Activated CD4-positive, alpha-beta T cell treated with anti-CD3 and anti-CD28 coated beads, Interleukin-2, amount 50 U/mL, for 16 hours (primary cell): ENCODE measurements at regions not wholly inside any gene's neighbourhood (a gene's known extent, or its start where the extent isn't known, plus 50 kb on each side); places are given as distances from the start of the nearest gene placed in this dataset.
"Not testable (repeated sequence)": the region's sequence is repeated elsewhere in the genome, so short reads cannot be mapped to it uniquely, and the experiment has no call there.

Experiments
- DNase-seq: peaks from one replicate; pipeline ENCODE4 v3.0.0-alpha.2; 2020

DNA sequence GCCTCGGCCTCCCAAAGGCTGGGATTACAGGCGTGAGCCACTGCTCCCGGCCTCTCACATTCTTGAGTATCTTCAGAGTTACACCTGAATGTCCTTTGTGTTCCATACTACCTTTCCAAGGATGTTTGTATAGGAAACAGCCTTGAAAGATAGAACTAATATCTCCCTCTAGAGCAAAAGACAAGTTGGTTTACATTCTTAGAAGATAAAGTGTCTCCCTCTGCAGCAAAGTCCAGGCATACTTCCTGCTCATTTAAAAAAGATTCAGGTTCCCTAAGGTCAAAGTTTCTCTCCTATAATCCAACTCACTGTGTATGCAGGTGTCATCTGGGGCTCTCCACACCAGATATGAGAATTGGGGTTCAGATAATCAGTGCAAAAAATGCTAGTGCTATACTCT, 224.4 kb downstream of the TPBG start:
- DNase-seq: no peak

DNA sequence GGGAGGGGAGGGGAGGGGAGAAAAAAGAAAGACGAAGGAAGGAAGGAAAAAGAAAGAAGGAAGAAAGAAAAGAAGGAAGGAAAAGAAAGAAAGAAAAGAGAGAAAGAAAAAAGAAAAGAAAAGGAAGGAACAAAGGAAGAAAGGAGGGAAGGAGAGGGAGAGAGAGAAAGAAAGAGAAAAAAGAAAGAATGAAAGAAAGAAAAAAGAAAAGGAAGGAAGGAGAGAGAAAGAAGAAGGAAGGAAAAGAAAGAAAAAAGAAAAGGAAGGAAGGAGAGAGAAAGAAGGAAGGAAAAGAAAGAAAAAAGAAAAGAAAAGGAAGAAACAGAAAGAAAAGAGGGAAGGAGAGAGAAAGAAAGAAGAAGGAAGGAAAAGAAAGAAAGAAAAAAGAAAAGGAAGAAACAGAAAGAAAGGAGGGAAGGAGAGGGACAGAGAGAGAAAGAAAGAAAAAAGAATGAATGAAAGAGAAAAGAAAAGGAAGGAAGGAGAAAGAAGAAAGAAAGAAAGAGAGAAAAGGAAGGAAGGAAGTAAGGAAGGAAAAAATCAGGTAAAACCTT, 225.3 kb downstream of the TPBG start:
- no peak for DNase-seq

DNA sequence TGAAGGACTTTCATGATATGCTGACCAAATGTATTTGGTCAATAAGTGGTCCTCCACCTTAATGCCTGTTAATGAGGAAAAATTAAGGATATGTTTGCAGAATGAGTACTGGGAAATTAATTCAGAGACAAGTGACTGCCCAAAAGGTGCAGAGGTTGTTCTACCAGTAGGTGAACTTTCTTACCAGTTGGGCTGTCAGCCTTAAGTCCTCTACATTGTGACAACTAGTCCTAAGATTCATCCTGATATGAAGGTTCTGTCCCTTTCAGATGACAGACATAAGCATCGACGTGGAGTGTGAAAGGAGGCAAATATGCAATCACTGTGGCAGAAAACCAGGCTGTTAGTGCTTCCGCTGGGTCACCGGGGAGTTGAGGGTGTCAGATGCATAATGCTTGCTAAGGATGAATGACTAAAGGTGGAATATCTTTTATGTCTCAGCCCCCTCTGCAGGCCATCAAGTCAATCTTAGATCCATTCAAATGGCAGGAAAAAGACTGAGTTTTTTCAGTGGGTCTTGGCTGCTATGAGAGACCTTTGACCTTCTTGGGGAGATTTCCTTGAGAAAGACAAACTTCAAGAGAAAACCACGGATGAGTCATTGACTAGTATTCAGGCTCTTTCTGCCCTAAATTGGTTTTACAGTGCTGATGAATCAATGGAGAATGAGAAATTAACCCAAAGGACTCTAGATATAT, 226.0 kb downstream of the TPBG start:
- DNase-seq: peak; percentile 7

DNA sequence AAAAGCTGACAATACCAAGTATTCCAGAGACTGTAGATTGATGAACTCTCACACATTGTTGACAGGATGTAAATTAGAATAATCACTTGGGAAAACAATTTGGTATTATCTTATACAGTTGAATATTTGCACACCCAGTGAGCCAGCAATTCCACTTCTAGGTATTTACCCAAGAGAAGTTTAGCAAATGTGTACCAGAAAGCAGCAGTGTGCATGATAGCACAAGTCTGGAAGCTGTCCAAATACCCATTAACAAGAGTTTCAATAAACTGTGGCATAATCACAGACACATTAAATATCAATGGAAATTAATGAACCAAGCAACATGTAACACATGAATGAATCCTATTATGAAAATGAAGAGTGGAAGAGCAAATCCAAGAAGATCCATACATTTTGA, 233.6 kb downstream of the TPBG start:
- no peak for DNase-seq

DNA sequence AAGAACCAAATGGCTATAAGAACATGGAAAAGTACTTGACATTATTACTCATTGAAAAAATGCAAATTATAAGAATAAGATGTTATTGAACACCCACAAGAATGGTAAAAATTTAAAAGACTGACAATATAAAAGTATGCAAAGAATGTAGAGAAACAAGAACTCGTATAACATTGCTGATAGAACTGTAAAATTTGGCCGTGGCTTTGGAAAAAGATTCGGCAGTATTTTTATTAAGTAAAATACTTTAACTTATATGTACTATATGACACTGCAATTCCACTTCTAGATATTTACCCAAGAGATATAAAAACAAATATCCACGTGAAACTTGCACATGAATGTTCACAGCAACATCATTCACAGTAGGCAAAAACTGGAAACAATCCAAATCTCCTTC, 239.2 kb downstream of the TPBG start:
- DNase-seq: no peak

DNA sequence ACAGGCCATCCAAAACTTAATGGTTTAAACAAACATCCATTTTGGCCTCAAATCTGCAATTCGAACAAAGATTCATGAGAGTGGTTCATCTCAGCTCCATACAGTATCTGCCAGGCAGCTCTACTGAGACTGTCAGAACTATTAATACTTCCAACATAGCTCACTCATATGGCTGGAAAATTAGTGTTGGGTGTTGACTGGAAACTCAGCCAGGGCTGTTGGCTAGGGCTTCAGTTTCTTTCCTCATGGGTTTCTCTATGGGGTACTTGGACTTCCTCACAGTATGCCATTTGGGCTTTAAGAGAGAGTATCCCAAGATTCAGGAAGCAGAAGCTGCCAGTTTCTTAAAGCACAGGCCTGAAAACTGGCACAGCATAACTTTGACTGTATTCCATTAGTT, 240.3 kb downstream of the TPBG start:
- no peak for DNase-seq

DNA sequence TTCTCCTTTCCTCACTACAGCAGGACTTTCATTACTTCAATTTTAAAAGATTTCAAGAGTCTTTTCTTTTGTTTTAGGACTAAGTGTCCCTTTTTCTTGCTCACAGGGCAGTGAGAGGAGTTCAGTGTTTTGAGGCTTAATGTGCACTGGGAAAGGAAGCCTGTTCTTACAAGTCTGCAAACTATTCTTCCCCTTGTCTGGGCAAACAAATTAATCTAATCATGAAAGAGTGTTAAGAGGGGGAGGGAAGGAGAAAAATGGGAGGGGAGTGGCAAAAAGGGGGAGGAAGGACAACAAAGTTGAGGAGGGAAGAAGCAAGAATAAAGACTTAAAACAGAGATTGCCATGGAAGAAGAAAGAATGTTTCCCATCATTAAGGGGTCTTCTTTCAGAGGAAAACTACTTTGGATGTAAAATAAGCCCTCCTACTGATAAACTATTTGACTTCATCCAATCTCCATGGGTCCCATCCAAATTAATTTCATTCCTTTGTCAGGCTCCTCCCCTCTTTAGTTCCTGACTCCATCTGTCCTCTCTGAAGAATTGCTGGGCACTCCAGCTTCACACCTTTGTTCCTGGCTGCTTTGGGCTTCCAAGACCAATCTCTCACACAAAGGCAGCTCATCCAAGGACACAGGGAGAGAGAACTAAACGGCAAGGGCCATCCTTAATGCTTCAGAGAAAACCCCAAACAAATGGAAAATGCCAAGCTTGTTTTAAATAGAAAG, 244.5 kb downstream of the TPBG start:
- no peak for DNase-seq

DNA sequence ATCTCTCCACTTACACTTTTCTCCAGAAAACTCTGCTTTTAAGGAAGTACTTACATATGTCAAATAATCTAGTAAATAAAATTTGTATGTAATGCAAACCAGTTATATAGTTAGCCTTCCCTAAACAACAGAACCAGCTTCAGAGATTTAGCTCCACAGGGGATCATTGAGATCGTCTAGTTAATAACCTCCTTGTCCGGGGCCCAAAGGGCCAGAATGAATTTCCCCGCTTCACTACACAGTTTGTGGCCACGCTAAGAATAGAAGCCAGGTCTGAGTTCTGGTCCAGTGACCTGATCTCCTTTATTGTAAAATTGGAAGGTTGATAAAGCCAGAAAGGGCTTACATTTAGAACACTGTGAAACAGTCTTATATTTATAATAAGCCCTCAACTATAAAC, 245.2 kb downstream of the TPBG start:
- DNase-seq: no peak

DNA sequence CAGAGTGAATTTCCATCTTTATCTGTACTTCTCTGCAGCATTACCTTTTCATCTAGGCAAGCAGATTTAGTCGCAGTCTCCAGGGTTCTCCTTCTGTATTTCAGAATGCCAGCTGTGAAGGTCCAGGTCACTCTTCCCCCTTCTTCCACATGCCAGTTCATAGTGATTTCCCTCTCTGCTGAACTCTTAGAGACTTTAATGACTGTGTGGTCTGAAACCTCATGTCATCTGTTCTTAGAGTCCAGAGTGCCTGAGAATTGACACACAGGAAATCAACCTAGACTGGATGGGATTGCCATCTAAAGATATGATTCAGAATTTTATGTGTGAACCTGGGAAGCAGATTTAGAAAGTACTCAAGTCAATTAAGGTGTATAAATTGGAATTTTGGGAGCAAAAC, 248.1 kb downstream of the TPBG start:
- DNase-seq: no peak

DNA sequence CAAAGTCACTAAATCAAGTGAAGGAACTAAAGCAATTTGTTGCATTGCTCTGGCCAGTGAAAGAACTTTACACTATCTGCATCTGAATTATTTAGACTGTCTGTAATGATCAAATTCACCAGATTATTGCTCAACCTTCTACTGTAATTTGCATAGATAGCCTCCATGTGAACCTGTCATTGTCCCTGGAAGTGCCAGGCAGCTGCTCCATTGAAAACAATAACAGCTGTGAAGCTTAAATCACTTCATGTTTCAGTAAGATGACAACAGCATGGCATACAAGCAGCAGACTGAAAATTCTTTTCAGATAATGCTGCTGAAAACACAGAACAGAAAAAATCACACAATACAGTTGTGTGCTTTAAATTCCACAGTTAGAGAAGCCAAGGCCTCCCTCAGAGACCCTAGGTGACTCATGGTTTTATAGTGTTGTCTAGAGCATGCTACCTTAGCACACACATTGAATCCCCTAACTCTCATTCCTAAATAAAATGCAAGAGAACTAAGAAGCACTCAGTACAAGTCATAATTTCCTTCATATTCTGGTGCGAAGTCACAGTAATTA, 248.9 kb downstream of the TPBG start:
- DNase-seq: no peak

DNA sequence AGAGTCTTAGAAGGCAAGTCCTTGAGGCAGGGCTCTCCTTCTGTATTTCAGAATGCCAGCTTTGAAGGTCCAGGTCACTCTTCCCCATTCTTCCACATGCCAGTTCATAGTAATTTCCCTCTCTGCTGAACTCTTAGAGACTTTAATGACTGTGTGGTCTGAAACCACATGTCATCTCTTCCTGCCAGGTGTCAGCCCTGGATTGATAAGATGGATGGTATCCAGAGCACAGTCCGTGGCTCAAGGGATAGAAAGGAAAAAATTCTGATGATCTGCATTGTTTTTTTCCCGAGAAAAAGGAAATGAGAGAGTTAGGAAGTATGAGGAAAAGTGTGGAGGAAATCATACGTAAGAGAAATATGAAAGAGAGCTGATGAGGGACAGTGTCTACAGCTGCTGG, 250.9 kb downstream of the TPBG start:
- DNase-seq: no peak

DNA sequence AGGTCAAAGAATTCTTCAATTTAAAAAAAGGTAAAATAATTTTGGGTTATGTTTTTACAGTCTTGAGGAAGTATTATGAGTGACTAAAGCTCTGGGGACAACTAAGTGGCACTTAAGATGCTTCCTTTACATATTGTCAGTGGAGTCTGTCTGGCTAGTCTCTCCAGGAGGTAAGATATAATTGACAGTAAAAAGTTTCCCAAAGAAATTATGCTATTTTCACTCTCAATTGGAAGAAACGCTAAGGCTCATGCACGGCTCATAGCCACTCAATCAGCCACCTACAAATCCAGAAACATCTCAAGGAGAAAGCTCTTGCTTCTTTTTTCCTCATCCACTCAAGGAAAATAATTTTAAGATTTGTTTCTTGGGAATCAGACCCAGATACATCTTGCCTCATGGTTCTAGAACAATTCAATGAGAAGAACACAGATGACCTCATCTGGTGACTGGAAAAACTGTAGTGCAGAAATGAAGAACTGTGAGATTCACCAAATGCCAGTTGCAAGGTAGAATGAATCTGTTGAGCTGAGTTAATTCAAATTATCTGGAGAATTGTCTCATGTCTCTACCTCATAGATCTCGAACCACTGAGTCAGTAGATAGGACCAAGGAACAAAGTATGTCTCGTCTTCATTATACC, 252.9 kb downstream of the TPBG start:
- DNase-seq: no peak

DNA sequence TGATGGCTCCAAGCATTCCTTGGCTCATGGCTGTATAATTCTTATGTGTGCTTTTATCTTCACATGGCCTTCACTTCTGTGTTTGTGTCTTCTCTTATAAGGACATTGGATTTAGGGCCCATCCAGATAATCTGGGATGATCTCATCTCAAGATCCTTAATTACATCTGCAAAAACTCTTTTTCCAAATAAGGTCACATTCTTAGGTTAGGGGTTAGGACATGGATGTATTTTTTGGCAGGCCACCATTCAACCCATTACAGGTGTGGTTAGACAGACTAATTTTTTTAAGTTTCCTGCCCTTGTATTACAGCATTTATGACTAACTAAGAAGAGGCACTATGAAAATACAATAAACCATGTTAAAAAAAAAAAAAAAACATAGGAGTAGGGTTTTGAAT, 254.0 kb downstream of the TPBG start:
- DNase-seq: no peak

DNA sequence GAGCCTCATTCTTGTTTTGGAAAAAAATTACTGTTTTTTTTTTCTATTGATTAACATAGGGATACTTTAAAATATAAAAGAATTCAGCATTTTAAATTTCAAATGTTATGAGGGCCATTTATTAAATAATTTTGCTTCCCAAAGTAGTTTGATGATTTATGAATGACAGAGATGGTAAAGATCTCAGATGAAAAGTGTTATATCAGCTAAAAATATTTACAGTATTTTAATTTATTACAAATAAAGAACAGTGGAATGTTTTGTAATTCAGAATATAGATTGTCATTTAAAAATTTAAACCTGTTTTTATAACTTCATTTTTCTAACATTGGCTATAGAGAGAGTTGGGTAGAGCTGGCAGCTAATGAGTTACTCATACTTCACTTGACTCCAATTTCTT, 256.0 kb downstream of the TPBG start:
- DNase-seq: no peak

DNA sequence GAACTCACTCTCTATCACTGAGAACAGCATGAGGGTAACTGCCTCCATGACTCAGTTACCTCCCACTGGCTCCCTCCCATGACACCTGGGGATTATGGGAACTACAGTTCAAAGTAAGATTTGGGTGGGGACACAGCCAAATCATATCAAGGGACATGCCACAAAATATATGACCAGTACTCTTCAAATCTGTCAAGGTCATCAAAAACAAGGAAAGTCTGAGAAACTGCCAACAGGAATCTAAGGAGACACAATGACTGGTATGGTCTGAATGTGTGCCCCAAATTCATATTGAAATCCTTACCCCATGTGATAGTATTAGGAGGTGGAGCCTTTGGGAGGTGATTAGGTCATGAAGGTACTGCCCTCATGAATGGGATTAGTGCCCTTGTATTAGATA, 258.8 kb downstream of the TPBG start:
- DNase-seq: no peak

DNA sequence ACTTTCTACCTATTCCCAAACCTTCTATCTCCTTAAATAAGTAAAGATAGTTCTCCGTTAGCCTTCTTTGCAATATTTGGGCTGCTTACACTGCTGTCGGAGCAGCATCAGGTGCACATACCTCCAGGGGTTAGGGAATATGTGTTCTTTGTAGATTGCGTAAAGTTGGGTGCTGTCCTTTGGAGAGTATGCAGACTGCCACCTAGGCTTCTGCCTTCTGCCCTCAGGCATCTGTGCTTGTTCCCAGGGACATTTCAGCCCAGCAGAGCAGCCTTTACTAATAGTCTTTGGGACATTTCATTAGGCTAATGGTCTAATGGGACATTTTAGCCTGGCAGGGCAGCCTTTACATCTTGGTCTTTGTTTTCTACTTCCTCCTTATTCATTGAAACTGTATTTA, 260.6 kb downstream of the TPBG start:
- DNase-seq: no peak

DNA sequence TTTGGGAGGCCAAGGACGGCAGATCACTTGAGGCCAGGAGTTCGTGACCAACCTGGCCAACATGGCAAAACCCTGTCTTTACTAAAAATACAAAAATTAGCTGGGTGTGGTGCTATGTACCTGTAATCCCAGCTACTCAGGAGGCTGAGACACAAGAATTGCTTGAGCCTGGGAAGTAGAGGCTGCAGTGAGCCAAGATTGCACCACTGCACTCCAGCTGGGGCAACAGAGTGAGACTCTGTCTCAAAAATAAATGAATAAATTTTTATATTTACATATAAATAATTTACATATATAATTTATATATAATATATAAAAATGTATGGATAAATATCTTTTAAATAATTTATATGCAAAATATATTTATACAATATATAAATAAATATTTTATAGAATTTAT, 263.3 kb downstream of the TPBG start:
- not testable (repeated sequence) for DNase-seq

DNA sequence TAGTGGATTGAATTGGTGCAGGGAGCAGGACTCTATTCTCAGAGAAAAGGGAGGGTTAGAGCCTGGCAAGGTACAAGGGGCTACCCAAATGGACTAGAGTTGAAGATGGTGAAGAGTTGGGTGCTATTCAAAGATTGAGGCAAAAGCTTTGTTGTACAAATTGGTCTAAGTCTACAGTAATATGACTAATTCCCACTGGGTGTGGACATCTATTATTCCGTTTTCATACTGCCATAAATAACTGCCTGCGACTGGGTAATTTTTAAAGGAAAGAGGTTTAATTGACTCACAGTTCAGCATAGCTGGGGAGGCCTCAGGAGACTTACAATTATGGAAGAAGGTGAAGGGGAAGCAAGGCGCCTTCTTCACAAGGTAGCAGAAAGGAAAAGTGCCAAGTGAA, 266.3 kb downstream of the TPBG start:
- DNase-seq: no peak

DNA sequence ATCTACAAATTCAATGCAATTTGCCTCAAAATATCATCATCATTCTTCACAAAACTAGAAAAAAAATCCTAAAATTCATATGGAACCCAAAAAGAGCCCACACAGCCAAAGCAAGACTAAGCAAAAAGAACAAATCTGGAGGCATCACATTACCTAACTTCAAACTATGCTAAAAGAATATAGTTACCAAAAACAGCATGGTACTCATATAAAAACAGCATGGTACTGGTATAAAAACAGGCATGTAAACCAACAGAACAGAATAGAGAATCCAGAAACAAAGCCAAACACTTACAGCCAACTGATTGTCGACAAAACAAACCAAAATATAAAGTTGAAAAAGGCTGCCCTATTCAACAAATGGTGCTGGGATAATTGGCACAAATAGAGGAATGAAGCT, 278.1 kb downstream of the TPBG start:
- no peak for DNase-seq

DNA sequence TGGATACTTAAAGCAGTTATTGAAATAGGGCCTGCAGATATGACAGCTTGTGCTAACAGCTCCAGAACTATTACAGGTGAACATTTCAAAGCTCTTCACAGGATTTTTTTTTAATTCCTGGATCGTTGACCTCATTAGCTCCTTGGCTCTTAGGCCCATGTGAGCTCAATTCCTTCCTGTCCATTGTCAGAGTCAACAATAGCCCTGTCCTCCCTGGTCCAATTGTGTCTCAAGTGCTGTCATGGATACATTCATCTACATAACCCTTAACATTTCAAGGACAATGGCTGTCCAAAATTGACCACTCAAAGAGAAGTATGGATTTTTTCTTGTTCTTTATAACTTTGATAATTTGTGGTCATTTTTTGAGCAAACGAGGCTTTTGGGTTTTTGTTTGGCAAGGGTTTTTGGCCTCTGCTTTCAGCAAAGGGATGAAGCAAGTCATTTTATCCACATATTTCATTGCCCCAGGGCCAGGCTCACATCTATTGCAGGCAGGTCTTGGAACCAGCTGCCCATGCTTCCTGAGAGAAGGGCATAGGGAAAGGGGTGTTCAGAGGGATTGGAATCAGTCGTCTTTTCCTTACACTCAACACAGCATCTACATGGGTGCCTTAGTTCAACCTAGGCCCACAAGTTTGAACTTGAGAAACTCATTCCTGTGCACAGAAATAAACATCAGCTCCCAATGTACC, 282.1 kb downstream of the TPBG start:
- no peak for DNase-seq

DNA sequence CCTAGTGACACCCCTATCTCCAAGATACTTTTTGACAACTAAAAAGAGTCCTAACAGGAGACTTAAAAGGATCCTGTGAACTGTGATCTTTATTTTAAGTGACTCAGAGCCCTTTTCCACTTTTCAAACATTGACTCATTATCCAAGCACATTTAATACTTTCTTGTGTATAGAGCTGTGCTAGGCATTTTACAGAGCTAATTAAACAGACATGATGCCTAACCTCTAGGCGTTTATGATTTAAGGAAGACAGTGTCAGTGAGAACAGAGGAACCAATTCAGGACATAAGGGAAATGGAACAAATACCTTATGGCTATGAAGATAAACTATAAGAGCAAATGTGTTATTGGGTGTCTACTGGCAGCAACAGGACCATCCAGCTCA, 282.6 kb downstream of the TPBG start:
- no peak for DNase-seq

DNA sequence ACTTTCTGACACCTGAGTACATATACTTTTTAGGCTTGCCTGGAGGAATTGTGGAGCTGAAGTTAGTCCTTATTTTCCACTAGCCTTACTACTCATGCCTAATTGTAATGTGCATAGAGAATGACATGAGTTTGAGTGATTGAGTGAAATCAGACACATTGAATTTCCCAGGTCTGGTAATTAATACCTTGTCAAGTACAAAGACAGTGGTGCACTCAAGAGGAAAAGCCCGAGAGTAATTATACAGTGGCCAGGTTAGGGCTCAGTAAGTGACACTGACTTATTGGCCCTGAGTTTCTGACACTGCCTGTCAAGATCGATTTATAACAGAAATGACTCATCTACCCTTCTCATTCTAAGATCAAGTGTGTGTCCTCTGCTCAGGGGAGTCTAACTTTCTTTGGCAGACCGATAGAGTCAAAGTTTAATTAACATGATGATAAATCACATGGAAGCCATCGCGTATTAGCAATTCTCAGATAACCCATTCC, 288.3 kb downstream of the TPBG start:
- no peak for DNase-seq

DNA sequence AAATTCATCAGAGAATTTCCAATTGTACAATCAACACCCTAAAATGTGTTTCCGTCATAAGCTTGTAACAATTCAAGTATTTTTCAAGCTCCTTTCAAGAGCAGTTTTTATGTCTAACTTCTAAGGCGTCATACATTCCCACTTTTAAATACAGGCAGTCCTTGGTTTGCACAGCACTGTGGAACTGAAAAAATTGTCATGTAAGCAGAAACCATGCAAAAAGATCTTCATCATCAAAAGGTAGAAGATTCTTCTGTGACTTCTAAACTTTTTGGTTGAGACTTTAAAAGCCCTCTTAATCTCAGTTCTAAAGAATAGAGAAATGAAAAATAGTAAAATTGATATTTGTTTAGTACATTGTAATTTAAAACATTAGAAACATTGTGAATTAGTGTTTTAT, 315.6 kb downstream of the TPBG start:
- DNase-seq: no peak
